ENCODE measurements at regions not wholly inside any gene's neighbourhood (a gene's known extent, or its start where the extent isn't known, plus 50 kb on each side); places are given as distances from the start of the nearest gene placed in this dataset.

DNA sequence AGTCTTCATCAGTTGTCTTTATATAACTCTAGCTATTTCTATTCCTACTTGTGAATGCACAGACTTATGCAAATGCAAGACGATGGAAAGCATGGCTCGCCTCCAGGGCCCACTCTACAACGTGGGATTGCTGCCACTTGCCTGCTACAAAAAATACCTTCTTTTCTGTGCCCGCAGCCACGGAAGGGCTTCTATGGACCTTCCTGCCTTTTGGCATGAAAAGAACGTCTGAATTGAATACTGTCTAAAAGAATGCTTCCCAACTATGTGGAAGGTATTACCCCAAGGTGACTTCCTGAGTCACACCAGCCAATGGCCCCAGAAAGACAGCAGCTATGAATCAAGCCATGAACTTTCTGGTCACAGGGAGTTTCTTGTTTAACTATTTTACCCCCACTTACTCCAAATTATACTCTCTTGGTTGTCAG, 261.2 kb downstream of the HIVEP2 start:
- DNase-seq, result no peak

DNA sequence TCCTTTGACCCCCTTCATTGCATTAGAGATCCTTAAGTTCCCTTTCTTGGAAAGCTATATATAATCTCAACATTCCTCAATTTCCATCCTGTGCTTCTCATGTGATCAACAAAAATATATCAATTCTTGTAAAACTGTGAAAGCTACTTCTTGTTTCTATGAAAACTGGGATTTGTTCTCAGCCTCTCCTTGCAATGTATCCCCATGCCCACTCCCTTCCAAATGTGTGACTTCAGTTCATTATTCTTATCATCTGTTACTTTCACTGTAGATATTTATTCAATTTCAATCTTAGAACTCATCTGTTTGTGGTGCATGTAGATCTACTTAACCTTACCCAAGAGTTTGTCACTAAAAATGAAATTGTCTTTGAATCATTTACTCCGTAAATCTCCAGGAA, 260.6 kb downstream of the HIVEP2 start:
- DNase-seq, result no peak

DNA sequence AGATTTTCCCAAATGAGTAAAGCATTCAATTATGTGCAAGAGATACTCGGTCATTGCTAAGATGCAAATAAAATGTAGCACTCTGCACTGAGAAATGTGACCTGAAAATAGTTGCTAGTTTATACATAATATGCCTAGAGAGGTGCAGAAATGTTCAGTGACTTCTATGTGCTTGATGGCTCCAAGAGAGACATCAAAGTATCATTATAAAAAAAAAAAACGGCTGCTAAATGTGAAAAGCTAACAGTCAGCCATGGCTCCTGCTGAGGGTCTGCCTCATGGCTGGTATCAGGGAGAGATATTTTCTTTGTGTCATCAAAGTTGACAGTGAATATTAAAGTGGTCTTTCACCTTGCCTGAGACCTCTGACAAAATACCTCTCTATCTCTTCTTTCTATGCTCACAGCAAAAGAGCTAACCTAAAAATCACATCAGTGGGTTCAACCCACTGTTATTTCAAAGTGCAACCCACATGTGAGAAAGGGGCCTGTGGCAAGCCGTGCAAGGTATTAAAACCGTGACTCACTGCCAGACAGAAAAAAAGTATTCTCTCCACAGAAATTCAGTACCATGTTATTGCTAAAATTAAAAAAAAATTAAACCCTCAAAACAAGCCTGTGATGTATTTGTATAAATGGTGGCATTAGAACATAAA, 259.0 kb downstream of the HIVEP2 start:
- DNase-seq, result no peak

DNA sequence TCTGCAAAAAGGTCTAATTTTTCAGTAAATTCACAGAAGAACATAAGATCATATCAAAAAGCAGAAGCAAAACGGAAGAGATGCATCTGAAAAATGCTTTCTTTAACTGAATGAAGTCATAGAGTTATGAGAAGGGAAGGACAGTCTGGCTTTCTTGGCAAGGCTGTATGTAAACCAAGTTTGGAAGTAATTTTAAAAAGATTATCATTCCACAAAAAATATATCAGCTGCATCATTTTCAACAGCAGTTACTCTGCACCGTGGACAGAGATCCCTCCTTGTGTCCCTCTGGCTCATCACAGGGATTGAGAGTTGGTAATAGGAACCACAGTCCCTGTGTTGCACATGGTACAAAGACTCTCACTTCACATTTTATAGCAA, 258.5 kb downstream of the HIVEP2 start:
- DNase-seq, result no peak

DNA sequence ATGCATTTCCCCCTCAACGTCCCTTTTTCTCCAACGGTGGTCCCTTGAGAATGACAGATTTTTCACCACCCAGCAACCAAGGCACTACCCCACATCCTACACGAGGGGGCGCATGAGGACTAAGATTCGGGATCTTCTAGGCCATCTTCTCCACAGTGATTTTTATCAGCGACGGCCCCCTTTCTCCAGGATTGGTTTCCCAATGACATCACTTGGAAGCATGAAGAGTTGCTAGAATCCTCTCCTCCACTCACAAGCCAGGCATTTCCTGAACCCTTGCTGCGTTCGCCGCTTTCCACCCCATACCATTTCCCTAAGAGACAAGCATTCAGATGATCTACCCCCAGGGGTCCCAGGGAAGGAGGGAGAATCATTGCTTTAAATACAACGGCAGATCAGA, 252.0 kb downstream of the HIVEP2 start:
- peak; percentile 91 for DNase-seq

DNA sequence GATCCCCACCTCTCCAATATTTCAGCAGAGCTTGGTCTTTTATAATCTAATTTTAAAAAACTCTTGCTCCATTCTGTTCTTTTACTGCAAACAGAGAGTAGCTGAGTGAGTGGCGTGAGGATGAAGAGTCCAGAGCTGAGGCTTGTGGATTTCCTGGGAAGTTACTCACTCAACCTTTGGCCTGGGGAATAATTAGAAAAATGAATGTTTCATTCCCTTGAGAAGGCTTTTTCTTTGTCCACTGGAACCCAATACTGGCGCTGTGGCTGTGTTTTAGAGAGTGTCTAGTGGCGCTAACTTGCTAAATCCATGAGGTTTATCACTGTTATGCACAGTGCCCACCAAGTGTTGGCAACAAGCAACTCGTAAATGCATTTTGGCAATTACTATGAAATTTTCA, 251.5 kb downstream of the HIVEP2 start:
- DNase-seq, result peak; percentile 78

DNA sequence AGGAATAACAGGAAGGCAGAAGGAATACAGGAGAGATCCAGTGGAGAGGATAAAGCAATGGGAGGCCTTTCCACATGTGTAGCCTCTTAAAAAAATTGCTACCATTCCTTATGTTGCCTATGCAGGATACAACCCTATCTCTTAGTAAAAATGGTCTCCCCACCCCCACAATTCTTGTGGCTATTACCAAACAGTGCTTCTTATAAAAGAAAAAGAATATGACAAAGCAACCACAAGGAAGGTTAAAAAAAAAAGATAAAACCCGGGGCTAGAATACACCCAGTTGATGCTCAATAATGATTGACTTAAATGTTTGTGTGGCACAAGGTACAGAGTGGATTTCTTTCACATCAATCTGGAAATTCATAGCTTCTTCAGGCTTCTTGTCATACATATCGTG, 250.9 kb downstream of the HIVEP2 start:
- DNase-seq, result no peak

DNA sequence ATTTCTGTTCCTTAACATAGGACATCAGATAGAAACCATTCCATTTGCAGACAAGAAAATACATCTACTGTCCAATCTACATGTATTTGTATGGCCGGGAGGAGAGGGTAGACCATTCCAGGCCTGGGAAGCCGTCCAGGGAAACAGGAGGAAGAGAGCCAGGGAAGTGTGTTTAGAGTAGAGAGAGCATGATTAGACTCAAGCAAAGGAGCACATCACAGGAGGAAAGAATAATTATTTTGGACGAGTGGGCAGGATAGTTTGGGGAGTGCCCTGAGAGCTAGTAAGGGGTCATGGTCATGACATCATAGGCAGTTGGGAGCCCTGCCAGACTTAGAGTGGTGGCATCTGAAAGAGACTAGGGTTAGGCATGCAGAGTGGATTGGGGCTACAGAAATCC, 250.0 kb downstream of the HIVEP2 start:
- no peak for DNase-seq

DNA sequence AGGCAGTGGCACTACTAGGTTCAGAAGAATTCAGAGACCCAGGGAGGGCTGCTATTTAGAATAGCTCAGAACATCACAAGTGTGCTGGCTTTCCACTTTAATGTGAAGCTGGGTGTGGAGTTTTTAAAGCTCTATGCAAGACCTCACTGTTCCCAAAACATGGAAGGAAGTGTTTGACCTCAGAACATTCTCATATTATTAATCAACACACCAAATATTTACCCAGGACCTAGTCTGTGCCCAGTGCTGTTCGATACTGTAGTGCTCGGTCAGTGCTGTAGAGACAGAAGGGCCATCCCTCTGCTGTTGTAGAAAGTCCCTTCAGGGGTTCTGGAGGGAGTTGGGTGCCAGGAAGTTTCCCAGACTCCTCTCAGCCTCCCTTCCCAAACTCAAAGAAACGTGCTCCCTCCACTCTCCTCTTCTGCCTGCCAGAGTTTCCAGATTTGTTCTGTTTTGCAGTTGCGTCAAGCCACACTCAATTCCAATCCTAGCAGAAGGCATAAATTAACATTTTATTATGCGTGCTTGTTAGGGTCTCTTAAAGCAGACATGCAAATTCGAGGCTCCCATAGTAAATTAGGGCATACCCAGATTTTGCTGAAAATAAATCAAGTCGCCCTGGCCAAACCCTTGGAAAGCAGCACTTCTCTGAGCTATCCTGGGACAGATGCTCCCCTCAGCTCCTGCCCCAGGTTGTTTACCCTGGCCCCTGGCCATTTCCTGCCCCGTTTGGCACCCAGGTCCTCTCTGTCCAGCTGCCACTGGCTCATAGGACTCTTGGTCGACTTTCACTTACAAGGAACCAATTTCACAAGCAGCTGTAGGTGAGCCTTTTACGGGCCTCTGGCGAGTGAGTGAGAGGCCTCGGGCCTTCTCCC, 248.6 kb downstream of the HIVEP2 start:
- peak; percentile 35 for DNase-seq

DNA sequence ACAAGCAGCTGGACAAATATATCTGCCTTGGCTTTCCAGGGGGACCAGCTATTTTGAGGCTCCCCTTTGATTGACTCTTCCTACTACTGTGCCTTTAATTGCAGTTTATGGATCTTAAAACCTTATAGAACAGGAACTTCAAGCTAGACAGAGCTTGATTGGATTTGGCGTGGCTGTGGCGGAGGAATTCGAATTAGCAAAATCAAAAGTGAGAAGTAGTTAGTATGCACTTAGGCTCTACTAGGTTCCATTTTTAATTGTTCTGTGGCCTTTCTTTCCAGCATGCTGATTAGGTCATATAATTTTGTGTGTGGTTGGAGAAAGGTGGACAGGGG, 248.0 kb downstream of the HIVEP2 start:
- DNase-seq, result no peak

DNA sequence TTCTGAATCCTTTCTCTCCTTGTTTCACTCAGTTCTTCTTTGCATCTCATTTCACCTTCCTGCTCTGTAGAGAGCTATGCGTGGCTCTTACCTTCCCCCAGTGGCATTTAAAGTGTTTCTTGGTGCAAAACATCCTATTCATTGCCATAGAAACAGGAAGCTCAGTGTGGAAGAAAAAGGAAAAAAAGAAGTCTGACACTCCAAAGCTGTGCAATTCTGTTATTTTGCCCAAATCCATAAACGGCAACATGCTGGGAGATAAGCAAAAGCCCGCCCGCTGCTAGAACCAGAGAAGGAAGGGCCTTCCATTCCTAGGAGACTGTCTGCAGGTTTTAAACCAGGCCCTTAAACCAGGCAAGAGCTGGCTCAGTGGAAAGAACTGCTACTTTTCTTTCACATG, 247.1 kb downstream of the HIVEP2 start:
- DNase-seq, result peak; percentile 21

DNA sequence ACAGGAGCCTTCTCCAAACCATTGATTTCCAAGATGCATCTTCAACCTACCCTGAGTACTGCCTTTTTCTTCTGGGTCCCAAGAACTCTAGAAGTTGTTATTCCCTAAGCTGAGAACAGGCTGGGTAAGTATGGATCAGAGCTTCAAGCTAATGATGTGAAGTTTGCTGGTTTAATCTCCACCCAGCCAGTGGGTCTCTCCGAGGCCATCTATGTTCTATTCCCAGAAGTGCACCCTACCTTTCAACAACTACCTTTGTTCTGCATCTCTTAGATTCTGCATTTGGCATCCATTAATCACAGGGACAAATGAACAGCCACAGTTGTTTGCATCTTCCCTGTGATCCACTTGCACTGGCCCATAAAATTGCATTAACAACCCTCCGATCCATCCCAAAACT, 246.2 kb downstream of the HIVEP2 start:
- DNase-seq, result peak; percentile 18

DNA sequence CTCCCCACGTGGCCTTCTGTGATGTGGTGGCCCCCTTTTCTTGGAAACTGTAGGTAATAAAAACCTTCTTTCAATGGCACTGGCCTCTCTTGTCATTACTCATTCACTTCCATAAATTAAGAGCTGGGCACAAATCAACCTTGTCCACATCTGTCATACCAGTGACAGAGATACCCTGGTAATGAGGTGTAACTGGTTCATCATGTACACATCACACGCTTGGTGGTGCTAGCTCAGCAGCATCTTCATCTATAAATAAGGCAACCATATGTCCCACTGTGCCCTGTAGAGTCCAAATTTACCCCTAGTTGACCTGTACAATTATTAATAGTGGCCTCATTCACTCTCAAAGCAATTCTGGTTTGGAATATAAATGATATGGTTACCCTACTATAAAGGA, 245.6 kb downstream of the HIVEP2 start:
- DNase-seq, result no peak

DNA sequence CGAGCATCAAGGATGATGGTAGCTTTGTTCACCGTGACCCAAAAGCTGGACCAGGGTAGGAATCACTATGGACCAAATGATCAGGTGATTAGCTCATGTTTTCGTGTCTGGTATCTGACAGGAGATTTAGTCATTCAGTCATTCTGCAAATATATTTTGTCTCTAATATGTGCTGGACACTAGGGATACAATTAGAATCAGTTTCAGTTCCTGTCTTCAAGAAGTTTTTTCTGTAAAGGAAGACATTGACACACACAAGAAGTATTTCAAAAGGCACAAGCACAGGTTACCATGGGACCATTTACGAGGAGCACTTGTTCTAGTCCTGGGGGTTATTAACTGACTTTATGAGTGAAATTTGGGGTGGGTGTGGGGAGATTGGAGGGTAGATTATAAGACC, 244.9 kb downstream of the HIVEP2 start:
- no peak for DNase-seq

DNA sequence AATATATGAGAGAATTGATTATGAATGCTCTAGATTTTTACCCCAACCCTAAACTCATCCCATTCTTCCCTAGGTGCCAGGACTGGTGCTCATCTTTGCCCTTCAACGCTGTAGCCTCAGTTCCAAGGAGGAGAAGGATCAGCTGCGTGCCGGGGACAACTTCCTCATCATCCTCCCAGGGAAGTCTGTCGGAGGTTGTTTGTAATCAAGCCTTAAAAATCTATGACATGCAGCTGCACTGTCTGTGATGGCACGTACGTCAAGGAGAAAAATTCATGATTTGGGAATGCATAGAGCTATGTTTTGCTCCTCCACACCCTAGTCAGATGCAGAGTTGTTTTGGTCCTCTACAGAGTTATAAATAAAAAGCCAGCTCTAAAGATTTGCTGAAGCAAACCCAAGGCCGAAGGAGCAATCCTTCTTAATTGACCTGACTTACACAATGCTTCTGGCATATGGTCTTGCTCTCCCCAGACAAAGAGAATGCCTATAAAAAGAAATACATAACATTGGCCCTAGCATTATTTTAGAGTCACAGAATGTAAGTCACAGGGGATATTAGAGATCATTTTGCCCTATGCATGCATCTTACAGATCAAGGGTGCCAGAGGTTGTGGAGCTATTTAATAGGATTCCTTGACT, 244.2 kb downstream of the HIVEP2 start:
- no peak for DNase-seq

Data from dermis blood vessel endothelial cell (primary cell).